Left lung (tissue), 4 donors: ENCODE measurements at regions not wholly inside any gene's neighbourhood (a gene's known extent, or its start where the extent isn't known, plus 50 kb on each side); places are given as distances from the start of the nearest gene placed in this dataset.

Experiments
- ATAC-seq: fragments of 200-7000 bp; cut with Tn5 transposase; one replicate; pipeline ENCODE4 v1.9.1; 2020; ENCODE audit warnings: moderate library complexity
- DNase-seq, 4 donors: peaks; one replicate each; pipeline ENCODE4 v3.0.0-alpha.2; 2013 to 2020
- H3K27ac ChIP-seq, 2 donors: fragments of 200-600 bp; sonication (generic) in 1 of 2; one replicate each; pipeline versions ENCODE4 v1.5.0 to v1.8.0; 2020 to 2021
- H3K27me3 ChIP-seq, 2 donors: fragments of 200-600 bp; sonication (generic) in 1 of 2; one replicate each; pipeline versions ENCODE4 v1.5.0 to v1.8.0; 2020 to 2021
- H3K36me3 ChIP-seq, 2 donors: fragments of 200-600 bp; sonication (generic) in 1 of 2; one replicate each; pipeline versions ENCODE4 v1.5.0 to v1.8.0; 2020 to 2021
- H3K4me1 ChIP-seq, 2 donors: fragments of 200-600 bp; one replicate each; pipeline ENCODE4 v1.8.0; 2021
- H3K4me3 ChIP-seq, 2 donors: fragments of 200-600 bp; sonication (generic) in 1 of 2; one replicate each; pipeline versions ENCODE4 v1.5.0 to v1.8.0; 2020 to 2021; ENCODE audit warnings: mild to moderate bottlenecking in 1 of 2
- H3K9me3 ChIP-seq, 2 donors: fragments of 200-600 bp; sonication (generic) in 1 of 2; one replicate each; pipeline versions ENCODE4 v1.5.0 to v1.8.0; 2020 to 2021
- CTCF ChIP-seq, 2 donors: fragments of 200-600 bp; sonication (generic) in 1 of 2; IDR thresholded peaks; one replicate each; pipeline versions ENCODE4 v1.5.0 to v1.8.0; 2021; ENCODE audit warnings: antibody characterized with exemption in 2 of 2
- intact Hi-C, 2 donors: fragments of 100-400 bp; cut with DNase I; formaldehyde crosslinking; loops; one replicate each; pipeline versions ENCODE4 v1.11.2 to v1.14.2; 2022
- donor health status: DM: no; HTN: yes; CAD: no.
- donor health status: DM: no; HTN: no; CAD: no.

DNA sequence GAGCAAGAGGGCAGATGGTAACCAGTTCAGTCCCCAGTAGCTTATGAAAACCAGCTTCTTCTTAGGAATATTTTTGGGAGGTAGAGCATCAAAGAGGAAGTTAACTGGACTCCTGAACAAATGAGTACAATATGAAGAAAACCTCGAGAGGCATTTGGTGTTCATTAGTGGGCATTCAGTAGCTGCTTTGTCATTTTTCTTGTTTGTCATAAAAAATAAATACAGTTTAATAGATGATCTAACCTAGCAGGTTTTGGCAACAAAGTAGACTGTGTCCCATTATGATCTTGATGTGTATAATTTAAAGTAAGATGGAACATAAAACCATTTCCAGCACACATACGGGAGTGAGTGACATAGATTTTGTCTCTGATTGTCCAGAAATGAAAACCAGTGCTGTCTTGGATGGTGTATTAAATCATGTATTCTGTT is 173.1 kb downstream of the HS3ST3A1 start:
- Histone ChIP-seq H3K4me1 (no peaks in the 10 kb centered on the region), H3K27ac (no peak overlapping the region), H3K9me3 (peaks cover 0 to 2% of the 10 kb centered on the region in 2 donors), H3K4me3 (no peak overlapping the region), H3K36me3 (no peaks in the 10 kb centered on the region), H3K27me3 (no peaks in the 10 kb centered on the region)
- intact Hi-C loops, result no loop called here
- TF ChIP-seq CTCF (IDR thresholded peaks at IDR 0.05), result no peak
- DNase-seq (no peak), ATAC-seq (no peak)

GRCh38 chr17:13426991-13427390 is 174.7 kb downstream of the HS3ST3A1 start:
- no peak overlapping the region for H3K4me3 ChIP-seq
- intact Hi-C loops, result no loop called here

DNA sequence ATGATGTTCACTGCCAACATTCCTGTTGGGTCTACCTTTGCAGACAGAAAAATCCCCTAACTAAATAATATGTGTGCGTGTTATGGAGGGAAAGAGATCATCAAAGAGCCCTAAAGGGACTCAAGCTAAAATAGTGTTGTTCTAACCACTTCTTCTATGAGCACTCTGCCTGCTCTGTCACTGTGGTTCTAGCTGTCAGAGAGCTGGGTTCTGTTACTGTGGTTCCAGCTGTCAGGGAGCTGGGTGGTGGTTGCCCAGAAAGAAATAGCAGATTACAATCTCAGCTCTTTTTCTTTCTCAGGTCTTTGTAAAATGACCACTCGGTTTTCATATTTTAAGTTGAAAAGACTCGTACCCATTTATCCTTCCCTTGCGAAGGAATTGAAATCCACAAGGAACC is 176.3 kb downstream of the HS3ST3A1 start:
- Histone ChIP-seq H3K36me3 (no peaks in the 10 kb centered on the region), H3K4me1 (peaks cover 0 to under 1% of the 10 kb centered on the region in 2 donors), H3K4me3 (no peak overlapping the region), H3K27ac (no peak overlapping the region), H3K9me3 (no peaks in the 10 kb centered on the region), H3K27me3 (no peaks in the 10 kb centered on the region)
- no peak for ATAC-seq
- no peak for DNase-seq
- intact Hi-C loops, result no loop called here
- no peak for TF ChIP-seq CTCF (IDR thresholded peaks at IDR 0.05)

More at GRCh38 chr17:13426991-13427390, 174.7 kb downstream of the HS3ST3A1 start:
- ATAC-seq (no peak), DNase-seq (no peak)
- no peak for TF ChIP-seq CTCF (IDR thresholded peaks at IDR 0.05)
- Histone ChIP-seq H3K36me3 (no peaks in the 10 kb centered on the region), H3K4me1 (no peaks in the 10 kb centered on the region), H3K27ac (no peak overlapping the region), H3K9me3 (no peaks in the 10 kb centered on the region), H3K27me3 (no peaks in the 10 kb centered on the region)

- ATAC-seq (no peak), DNase-seq (no peak)
- H3K4me1 ChIP-seq, result peaks cover 1 to 7% of the 10 kb centered on the region in 2 donors
- no peak for TF ChIP-seq CTCF (IDR thresholded peaks at IDR 0.05)
- intact Hi-C loops, result no loop called here
- H3K9me3 ChIP-seq, result no peaks in the 10 kb centered on the region
- no peak overlapping the region for H3K27ac ChIP-seq
- no peak overlapping the region for H3K4me3 ChIP-seq
- no peaks in the 10 kb centered on the region for H3K27me3 ChIP-seq
- no peaks in the 10 kb centered on the region for H3K36me3 ChIP-seq
Observed at GRCh38 chr17:13421581-13422130, 180.1 kb downstream of the HS3ST3A1 start.

- no peak overlapping the region for H3K4me3 ChIP-seq
- peak in 1 of 4 donors; percentile 27 for DNase-seq
- H3K27me3 ChIP-seq, result no peaks in the 10 kb centered on the region
- peak overlapping the region; percentile 26 to 66 for H3K27ac ChIP-seq
- intact Hi-C loops, result no loop called here
- H3K9me3 ChIP-seq, result no peaks in the 10 kb centered on the region
- peak; percentile 89 for ATAC-seq
- H3K4me1 ChIP-seq, result peaks cover 7 to 9% of the 10 kb centered on the region in 2 donors
- H3K36me3 ChIP-seq, result no peaks in the 10 kb centered on the region
- no peak for TF ChIP-seq CTCF (IDR thresholded peaks at IDR 0.05)
Observed at GRCh38 chr17:13420878-13421277, 180.9 kb downstream of the HS3ST3A1 start.
